Activated naive CD4-positive, alpha-beta T cell treated with anti-CD3 and anti-CD28 coated beads for 36 hours (primary cell): ENCODE measurements at regions not wholly inside any gene's neighbourhood (a gene's known extent, or its start where the extent isn't known, plus 50 kb on each side); places are given as distances from the start of the nearest gene placed in this dataset.

Experiments used
- CTCF ChIA-PET: fragments of 350-600 bp; sonication (Branson Sonifier 250); formaldehyde crosslinking; loops from one replicate; lab custom pipeline; 2021; ENCODE audit warnings: antibody characterized with exemption; lab: Charles Lee
- DNase-seq: peaks from one replicate; pipeline ENCODE4 v3.0.0-alpha.2; 2020
- H3K27ac Mint-ChIP-seq: one replicate; pipeline ENCODE4 v1.8.0; 2021; ENCODE audit warnings: mild to moderate bottlenecking, mixed read lengths
- H3K27me3 Mint-ChIP-seq: one replicate; pipeline ENCODE4 v1.8.0; 2021; ENCODE audit warnings: low read depth, mixed read lengths
- H3K36me3 Mint-ChIP-seq: one replicate; pipeline ENCODE4 v1.8.0; 2021; ENCODE audit warnings: low read depth, mixed read lengths
- H3K4me1 Mint-ChIP-seq: one replicate; pipeline ENCODE4 v1.8.0; 2021; ENCODE audit warnings: low read depth, mixed read lengths
- H3K4me3 Mint-ChIP-seq: one replicate; pipeline ENCODE4 v1.8.0; 2021; ENCODE audit warnings: mild to moderate bottlenecking, moderate library complexity, mixed read lengths
- H3K9me3 Mint-ChIP-seq: one replicate; pipeline ENCODE4 v1.8.0; 2021; ENCODE audit warnings: mixed read lengths
- intact Hi-C: fragments of 100-400 bp; cut with micrococcal nuclease; formaldehyde crosslinking; loops from one replicate; pipeline ENCODE4 v1.15.1; 2023

- Mint-ChIP-seq H3K4me1 (no peaks in the 10 kb centered on the region), H3K27ac (no peak overlapping the region), H3K4me3 (no peak overlapping the region), H3K9me3 (no peaks in the 10 kb centered on the region), H3K36me3 (no peaks in the 10 kb centered on the region), H3K27me3 (peaks cover 4% of the 10 kb centered on the region)
- no peak for DNase-seq
- intact Hi-C loops: no loop called here
- CTCF ChIA-PET: interaction anchor here (0.9 kb wide), 1 partner anchor 242 kb away, joined by 3 read pairs; no protein-coding TSS in a partner anchor
Observed at GRCh38 chr12:126076515-126076914, 1011.3 kb downstream of the AACS start.

DNA sequence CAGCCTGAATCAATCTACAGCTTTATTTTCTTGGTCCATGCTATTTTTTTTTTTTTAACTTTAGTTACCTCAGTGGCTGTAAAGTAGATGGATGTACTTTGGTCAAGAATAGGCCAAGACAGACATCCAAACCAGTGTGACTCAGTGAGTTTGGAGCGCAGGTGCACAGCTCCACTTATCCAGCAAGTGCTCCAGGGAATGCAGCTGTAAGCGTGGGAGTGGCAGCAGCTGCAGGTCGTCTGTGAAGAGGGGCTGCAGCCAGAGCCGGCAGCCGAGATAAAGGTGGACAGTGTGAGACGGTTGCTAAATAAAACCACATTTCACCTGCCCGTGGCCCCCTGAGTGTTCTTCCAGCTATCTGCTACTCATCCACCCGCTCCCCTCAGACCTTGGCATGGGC lies 1018.7 kb downstream of the AACS start:
- intact Hi-C loops: no loop called here
- no peak overlapping the region for H3K27ac Mint-ChIP-seq
- H3K27me3 Mint-ChIP-seq: no peaks in the 10 kb centered on the region
- H3K4me3 Mint-ChIP-seq: no peak overlapping the region
- H3K36me3 Mint-ChIP-seq: no peaks in the 10 kb centered on the region
- H3K9me3 Mint-ChIP-seq: peaks cover 10% of the 10 kb centered on the region
- CTCF ChIA-PET: no interaction called here
- no peaks in the 10 kb centered on the region for H3K4me1 Mint-ChIP-seq
- no peak for DNase-seq

DNA sequence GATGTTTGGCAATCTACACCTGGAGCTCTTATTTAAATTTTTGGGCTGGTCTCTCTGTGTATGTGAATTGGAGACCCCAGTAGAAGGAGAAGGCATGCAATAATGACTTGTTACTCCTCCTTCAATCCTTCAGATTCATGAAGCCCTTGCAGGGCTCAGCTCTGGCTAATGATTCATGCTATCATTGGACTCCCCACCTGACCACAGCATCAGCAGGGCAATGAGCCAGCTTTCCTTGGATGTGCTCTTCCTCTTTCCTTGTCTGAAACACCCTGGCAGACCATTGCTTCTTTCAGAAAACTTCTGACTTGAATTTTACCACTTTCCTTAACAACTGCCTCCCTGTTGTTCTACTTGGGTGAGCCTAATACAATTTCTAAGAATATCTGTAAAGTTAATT lies 1019.2 kb downstream of the AACS start:
- CTCF ChIA-PET: no interaction called here
- DNase-seq: no peak
- H3K36me3 Mint-ChIP-seq: no peaks in the 10 kb centered on the region

GRCh38 chr12:126086242-126086641 lies 1021.0 kb downstream of the AACS start:
- intact Hi-C loops: no loop called here
- CTCF ChIA-PET: no interaction called here
- H3K27ac Mint-ChIP-seq: no peak overlapping the region
- no peaks in the 10 kb centered on the region for H3K36me3 Mint-ChIP-seq
- no peak overlapping the region for H3K4me3 Mint-ChIP-seq
- no peaks in the 10 kb centered on the region for H3K4me1 Mint-ChIP-seq
- no peaks in the 10 kb centered on the region for H3K27me3 Mint-ChIP-seq
- DNase-seq: no peak
- peaks cover 12% of the 10 kb centered on the region for H3K9me3 Mint-ChIP-seq

More for the DNA sequence above, 1019.2 kb downstream of the AACS start:
- Mint-ChIP-seq H3K9me3 (peaks cover 11% of the 10 kb centered on the region), H3K4me1 (no peaks in the 10 kb centered on the region), H3K27me3 (no peaks in the 10 kb centered on the region), H3K4me3 (no peak overlapping the region), H3K27ac (no peak overlapping the region)
- intact Hi-C loops: no loop called here

GRCh38 chr12:126087692-126088091 lies 1022.5 kb downstream of the AACS start:
- intact Hi-C loops: no loop called here
- Mint-ChIP-seq H3K4me3 (no peak overlapping the region), H3K27ac (no peak overlapping the region), H3K9me3 (peaks cover 18% of the 10 kb centered on the region), H3K27me3 (no peaks in the 10 kb centered on the region), H3K4me1 (no peaks in the 10 kb centered on the region), H3K36me3 (peaks cover 2% of the 10 kb centered on the region)
- CTCF ChIA-PET: no interaction called here
- no peak for DNase-seq

DNA sequence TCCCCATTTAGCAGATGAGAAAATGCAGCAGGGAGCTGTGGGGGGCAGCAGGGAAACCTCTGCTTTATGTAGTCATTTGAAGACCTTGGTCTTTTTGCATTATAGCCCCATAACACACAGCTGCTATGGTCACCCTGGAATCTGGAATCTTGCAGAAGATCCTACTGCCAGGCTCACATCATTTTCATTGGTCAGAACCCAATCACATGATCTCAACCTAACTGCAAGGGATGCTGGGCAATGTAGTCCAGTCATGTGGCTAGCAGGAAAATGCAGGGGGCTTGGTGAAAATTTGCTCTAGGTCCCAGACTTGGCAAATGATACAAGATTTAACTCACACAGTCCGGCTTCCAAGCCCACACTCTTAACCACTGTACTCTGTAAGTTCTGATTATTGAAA lies 1028.7 kb downstream of the AACS start:
- Mint-ChIP-seq H3K9me3 (peaks cover 14% of the 10 kb centered on the region), H3K4me3 (no peak overlapping the region), H3K27ac (no peak overlapping the region), H3K4me1 (no peaks in the 10 kb centered on the region), H3K36me3 (peaks cover 2% of the 10 kb centered on the region), H3K27me3 (no peaks in the 10 kb centered on the region)
- intact Hi-C loops: no loop called here
- DNase-seq: no peak
- CTCF ChIA-PET: interaction anchor here (0.7 kb wide), 1 partner anchor 1284 kb away, joined by 3 read pairs; no protein-coding TSS in a partner anchor

DNA sequence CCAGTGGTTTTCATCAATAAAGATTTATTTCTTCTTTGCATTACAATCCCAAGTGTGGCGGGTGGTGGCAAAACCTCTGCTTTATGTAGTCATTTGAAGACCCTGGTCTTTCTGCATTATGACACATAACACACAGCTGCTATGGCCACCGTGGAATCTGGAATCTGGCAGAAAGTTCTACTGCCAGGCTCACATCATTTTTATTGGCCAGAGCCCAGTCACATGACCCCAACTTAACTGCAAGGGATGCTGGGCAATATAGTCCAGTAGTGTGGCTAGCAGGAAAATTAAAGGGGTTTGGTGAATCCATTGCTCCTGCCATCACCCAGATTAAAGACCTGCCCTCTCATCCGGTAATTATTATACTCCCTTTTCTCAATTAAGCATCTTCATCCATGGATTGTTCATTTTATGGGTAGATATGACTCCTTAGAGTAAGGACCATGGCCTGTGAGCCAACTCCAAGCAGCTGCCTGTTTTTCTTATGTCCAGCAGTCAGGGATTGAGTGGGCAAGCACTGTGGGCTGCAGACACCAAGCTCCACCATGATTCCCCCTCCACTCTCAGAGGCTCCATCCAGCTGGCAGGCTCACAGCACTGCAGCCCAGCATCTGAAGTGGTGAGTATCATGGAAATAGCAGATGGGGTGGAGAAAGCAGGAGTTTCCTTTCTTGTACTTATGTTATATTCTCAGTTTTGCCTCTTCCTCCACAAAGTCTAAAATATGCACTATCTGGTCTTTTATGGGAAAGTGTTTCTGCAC lies 1030.7 kb downstream of the AACS start:
- DNase-seq: no peak
- peaks cover 12% of the 10 kb centered on the region for H3K9me3 Mint-ChIP-seq
- no peak overlapping the region for H3K4me3 Mint-ChIP-seq
- CTCF ChIA-PET: no interaction called here
- H3K4me1 Mint-ChIP-seq: no peaks in the 10 kb centered on the region
- intact Hi-C loops: no loop called here
- peaks cover 2% of the 10 kb centered on the region for H3K36me3 Mint-ChIP-seq
- no peaks in the 10 kb centered on the region for H3K27me3 Mint-ChIP-seq
- H3K27ac Mint-ChIP-seq: no peak overlapping the region

DNA sequence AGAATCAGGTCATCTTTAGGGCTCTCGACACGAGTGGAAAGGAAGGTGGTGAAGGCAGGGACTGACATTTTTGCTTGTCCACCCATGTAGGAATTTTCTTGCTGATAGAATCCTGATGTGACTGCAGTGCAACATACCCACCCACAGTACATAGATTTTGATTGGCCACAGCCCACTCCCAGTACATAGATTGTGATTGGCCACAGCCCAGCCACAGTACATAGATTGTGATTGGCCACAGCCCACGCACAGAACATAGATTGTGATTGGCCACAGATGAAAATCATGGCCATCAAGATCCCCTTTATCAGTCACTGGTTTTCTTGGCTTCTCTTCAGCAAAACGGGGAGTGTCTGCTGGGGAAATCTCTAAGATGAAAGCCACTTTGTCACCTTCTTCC lies 1041.5 kb downstream of the AACS start:
- H3K9me3 Mint-ChIP-seq: peaks cover 2% of the 10 kb centered on the region
- CTCF ChIA-PET: no interaction called here

DNA sequence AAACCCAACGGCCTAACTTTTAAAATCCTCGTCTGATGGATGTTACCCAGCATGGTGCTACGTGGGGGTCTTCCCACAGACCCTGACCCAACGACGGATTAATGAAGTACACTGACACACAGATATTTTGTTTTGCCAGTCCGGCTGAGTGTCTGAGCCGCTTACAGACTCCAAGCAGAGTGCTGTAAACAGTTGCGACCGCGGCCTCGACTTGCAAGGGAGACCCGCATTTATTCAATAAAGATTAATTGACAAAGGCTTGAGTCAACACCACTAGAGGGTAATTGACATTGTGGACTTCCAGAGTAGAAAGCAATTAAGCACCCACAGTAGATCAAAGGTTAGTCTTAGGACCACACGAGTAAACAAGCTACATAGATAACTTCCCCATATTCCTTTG lies 1042.4 kb downstream of the AACS start:
- H3K4me1 Mint-ChIP-seq: no peaks in the 10 kb centered on the region
- peaks cover 6% of the 10 kb centered on the region for H3K27me3 Mint-ChIP-seq
- H3K27ac Mint-ChIP-seq: no peak overlapping the region
- peaks cover 2% of the 10 kb centered on the region for H3K9me3 Mint-ChIP-seq
- H3K4me3 Mint-ChIP-seq: no peak overlapping the region
- CTCF ChIA-PET: no interaction called here
- H3K36me3 Mint-ChIP-seq: no peaks in the 10 kb centered on the region
- intact Hi-C loops: no loop called here
- DNase-seq: no peak

More for the DNA sequence above, 1041.5 kb downstream of the AACS start:
- DNase-seq: no peak
- intact Hi-C loops: no loop called here
- H3K4me1 Mint-ChIP-seq: no peaks in the 10 kb centered on the region
- no peaks in the 10 kb centered on the region for H3K36me3 Mint-ChIP-seq
- no peak overlapping the region for H3K4me3 Mint-ChIP-seq
- H3K27me3 Mint-ChIP-seq: peaks cover 6% of the 10 kb centered on the region
- H3K27ac Mint-ChIP-seq: no peak overlapping the region

- CTCF ChIA-PET: no interaction called here
- Mint-ChIP-seq H3K27ac (no peak overlapping the region), H3K36me3 (no peaks in the 10 kb centered on the region), H3K4me1 (no peaks in the 10 kb centered on the region), H3K9me3 (peaks cover 2% of the 10 kb centered on the region), H3K27me3 (peaks cover 6% of the 10 kb centered on the region), H3K4me3 (no peak overlapping the region)
- DNase-seq: no peak
- intact Hi-C loops: no loop called here
Observed at GRCh38 chr12:126108247-126108646, 1043.0 kb downstream of the AACS start.

GRCh38 chr12:126112141-126112540 lies 1046.9 kb downstream of the AACS start:
- Mint-ChIP-seq H3K4me3 (no peak overlapping the region), H3K36me3 (no peaks in the 10 kb centered on the region), H3K9me3 (peaks cover 2% of the 10 kb centered on the region), H3K27ac (no peak overlapping the region), H3K4me1 (no peaks in the 10 kb centered on the region), H3K27me3 (peaks cover 4% of the 10 kb centered on the region)
- intact Hi-C loops: no loop called here
- DNase-seq: no peak
- CTCF ChIA-PET: no interaction called here

- CTCF ChIA-PET: no interaction called here
- H3K4me1 Mint-ChIP-seq: no peaks in the 10 kb centered on the region
- peaks cover 2% of the 10 kb centered on the region for H3K9me3 Mint-ChIP-seq
- H3K4me3 Mint-ChIP-seq: no peak overlapping the region
- DNase-seq: no peak
- peaks cover 2% of the 10 kb centered on the region for H3K27me3 Mint-ChIP-seq
- H3K27ac Mint-ChIP-seq: no peak overlapping the region
- H3K36me3 Mint-ChIP-seq: no peaks in the 10 kb centered on the region
- intact Hi-C loops: no loop called here
Observed at GRCh38 chr12:126112849-126113248, 1047.6 kb downstream of the AACS start.

DNA sequence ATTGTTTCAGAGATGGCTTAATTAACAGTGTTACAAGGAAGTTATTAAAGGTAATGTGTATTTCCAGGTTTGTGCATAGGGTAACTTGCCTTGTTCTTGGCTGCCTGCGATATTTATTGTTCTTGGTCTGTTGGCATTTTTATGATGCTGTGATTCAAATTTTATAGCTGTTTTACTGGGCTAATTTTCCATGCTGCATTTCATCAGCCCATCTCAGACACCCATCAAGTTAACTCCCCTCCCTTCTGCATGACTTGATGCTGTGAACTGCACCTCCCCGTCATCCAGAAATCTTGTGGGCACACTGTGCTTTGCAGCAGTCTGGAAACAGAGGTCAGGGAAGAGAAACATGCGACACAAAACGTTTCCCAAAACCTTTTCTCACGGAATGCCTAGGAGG lies 1049.2 kb downstream of the AACS start:
- H3K4me1 Mint-ChIP-seq: no peaks in the 10 kb centered on the region
- intact Hi-C loops: no loop called here
- no peak for DNase-seq
- no peaks in the 10 kb centered on the region for H3K36me3 Mint-ChIP-seq
- CTCF ChIA-PET: no interaction called here
- H3K9me3 Mint-ChIP-seq: no peaks in the 10 kb centered on the region
- H3K27ac Mint-ChIP-seq: no peak overlapping the region
- no peaks in the 10 kb centered on the region for H3K27me3 Mint-ChIP-seq
- H3K4me3 Mint-ChIP-seq: no peak overlapping the region
